Stimulated activated CD4-positive, alpha-beta T cell treated with anti-CD3 and anti-CD28 coated beads, Interleukin-2, amount 100 ng/mL, for 48 hours (primary cell): ENCODE measurements at regions not wholly inside any gene's neighbourhood (a gene's known extent, or its start where the extent isn't known, plus 50 kb on each side); places are given as distances from the start of the nearest gene placed in this dataset.

Source experiments
- DNase-seq, 2 donors: peaks; one replicate each; pipeline ENCODE4 v3.0.0-alpha.2; 2020

- no peak for DNase-seq
Measured at GRCh38 chr20:16947479-16947878, 199.3 kb downstream of the OTOR start.

GRCh38 chr20:16951876-16952275 is 203.7 kb downstream of the OTOR start:
- no peak for DNase-seq

GRCh38 chr20:16952965-16953364 is 204.8 kb downstream of the OTOR start:
- DNase-seq, result no peak

- DNase-seq, result no peak
Measured at GRCh38 chr20:16953858-16954257, 205.7 kb downstream of the OTOR start.

DNA sequence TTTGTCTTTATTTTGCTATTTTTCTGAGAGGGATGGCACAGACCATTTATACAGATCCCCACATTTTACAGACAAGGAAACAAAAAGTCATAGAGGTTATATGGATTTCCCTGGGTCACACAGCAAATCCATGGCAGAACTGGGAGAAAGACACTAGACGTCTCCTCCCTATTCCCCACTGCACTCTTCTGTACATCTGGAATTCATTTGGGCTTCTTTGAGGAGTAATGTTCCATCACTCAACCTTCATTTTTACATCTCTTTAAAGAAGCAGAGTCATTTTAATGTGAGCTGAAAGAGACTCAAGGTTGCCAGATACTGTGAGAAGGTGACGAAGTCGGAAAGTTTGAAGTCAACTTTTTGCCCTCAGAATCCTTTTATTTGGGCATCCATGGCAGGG is 207.3 kb downstream of the OTOR start:
- DNase-seq, result no peak

GRCh38 chr20:16955971-16956370 is 207.8 kb downstream of the OTOR start:
- DNase-seq, result no peak

DNA sequence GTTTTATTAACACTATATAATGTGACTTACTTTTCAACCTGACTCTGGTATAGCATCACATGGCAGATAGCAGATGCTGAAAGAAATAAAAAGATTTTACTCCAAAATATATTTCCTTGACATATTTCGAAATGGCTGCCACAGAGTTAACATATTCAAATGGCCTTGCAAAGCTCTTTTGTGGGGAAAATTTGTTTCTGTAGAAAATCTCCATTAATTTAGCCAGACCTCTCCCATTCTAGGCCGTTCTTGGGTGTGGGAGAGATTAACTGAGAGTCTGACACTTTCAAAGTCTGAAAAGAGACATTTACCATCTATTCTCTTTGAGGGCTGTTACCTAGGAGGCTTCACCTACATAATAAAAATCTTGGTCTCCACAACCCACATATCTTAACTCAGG is 217.2 kb downstream of the OTOR start:
- DNase-seq, result no peak

DNA sequence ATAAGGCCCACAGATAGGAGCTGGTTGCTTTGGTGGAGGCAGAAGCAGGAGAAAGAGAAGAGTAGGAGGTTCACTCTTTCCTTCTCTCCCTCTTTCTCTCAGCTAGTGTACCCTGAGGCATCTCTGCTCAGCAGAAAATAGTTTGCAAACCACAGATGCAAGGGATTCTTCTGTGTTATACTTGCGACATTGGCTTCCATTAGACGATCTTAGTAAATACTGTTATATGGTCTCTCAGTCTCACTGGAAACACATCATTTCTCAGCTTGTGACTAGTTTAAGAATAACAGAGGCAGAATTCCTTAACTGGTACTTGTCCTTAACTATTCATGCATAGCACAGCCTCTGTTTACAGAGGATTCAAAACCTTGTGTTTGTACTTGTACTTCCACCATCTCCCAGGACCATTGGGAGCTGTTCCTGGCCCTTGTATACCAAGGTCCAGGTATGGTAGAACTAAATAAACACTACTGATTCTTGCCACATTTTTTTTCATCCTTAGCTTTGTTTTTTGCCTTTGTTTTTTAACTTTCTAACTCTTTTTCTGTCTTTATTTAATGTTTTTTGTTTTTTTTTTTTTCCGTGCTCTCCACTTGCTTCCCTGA is 218.2 kb downstream of the OTOR start:
- no peak for DNase-seq

DNA sequence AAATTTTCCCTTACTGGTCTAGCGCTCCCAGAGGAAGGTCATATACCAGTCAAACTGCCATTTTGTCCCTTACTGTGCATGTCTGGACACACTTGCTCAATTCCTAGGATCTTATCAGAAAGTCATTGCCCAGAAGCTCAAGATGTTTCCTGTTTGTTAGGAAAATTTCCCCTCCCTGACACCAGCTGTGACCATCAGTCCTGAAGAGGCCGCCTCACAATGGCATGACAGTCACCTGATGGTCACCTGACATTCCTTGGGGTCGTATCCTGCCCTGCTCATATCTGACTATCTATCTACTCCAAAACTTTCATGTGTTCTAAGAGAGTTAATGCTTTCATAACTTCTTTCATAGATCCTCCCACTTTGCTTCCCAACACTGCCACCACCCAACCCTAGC is 219.9 kb downstream of the OTOR start:
- DNase-seq, result no peak

DNA sequence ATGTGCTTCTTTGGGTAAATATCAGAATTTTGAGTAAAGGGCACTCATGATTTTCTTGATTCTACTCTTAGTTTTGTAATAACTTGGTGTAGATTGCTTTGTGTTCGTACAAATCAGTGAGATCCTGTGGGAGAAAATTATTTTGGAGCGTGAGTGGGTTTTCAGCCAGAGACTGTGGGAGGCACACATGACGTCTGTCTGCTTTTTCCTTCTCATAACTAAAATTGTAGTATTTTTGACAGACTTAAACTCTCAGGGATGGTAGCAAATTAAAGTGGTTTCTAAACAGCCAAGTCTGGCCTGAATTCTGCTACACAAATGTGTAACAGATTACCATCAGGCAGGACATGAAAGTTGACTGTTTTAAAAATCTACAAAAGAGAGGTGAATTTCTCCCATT is 222.6 kb downstream of the OTOR start:
- no peak for DNase-seq

GRCh38 chr20:16974080-16974854 is 226.1 kb downstream of the OTOR start:
- DNase-seq, result no peak

- no peak for DNase-seq
Measured at GRCh38 chr20:16974855-16975162, 226.7 kb downstream of the OTOR start.

DNA sequence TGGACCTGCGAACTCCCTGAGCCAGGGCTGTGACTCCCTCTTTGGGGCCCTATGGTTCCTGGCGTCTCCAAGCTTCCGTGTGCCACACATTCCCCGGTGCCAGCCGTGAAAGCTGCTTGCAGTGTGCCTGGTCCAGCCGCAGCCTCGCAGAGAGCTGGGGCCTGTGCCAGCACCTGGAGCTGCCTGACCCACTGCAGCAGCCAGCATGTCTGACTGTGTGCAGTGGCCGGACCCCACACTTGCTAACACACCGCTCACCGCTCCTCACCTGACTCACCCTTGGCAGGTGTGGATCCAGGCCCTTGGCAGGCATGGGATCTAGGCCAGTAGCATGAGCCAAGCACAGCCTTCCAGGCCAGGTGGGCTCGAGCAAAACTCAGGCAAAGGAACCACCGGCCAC is 227.5 kb downstream of the OTOR start:
- no peak for DNase-seq

GRCh38 chr20:16978497-16978896 is 230.3 kb downstream of the OTOR start:
- no peak for DNase-seq

- DNase-seq, result no peak
Measured at GRCh38 chr20:16982091-16982726, 234.1 kb downstream of the OTOR start.

DNA sequence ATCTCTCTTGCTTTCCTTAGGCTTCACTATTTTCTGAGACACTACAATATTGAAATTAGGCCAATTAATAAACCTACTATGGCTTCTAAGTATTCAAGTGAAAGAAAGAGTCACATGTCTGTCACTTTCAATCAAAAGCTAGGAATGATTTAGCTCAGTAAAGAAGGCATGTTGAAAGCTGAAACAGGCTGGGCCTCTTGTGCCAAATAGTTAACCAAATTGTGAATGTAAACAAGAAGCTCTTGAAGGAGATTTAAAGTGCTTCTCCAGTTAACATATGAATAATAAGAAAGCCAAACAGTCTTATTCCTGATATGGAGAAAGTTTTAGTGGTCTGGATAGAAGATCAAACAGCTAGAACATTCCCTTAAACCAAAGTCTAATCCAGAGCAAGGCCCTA is 236.3 kb downstream of the OTOR start:
- DNase-seq, result no peak

DNA sequence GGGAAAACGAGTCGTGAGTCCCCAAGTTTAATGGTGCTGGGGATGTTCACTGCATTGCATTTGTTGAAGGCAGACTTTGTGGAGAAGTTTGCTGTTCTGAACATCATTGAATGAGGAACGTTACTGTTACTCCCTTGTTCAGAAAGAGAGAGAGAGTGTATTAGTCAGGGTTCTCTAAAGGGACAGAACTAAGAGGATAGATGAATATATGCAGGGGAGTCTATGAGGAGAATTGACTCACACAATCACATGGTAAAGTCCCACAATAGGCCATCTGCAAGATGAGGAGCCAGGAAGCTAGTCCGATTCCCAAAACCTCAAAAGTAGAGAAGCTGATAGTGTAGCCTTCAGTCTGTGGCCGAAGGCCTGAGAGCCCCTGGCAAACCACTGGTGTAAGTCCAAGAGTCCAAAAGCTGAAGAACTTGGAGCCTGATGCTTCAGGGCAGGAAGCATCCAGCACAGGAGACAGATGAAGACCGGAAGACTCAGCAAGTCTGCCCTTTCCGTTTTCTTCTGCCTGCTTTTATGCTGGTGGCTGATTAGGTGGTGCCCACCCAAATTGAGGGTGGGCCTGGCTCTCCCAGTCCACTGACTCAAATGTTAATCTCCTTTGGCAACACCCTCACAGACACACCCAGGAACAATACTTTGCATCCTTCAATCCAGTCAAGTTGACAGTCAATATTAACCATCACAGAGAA is 223.5 kb upstream of the PCSK2 start:
- no peak for DNase-seq

DNA sequence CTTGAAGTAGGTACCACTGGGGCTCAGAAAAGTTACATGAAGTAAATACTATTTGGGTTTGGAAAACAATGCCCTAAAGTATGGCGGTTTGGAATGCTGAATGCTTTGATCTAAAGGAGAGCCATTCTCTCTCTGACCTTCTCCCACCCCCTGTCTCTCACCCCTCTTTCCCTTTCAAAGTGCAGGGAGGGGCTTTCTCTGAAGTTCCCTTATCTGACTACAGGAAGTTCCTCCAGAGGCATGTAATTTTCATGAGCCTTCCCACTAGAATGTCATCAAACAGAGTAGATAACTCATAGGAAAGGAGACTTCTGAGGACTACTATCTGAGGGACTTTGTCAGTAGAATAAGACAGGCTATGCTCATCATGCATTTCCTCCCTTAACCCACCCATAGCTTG is 216.7 kb upstream of the PCSK2 start:
- DNase-seq, result no peak

- DNase-seq, result no peak
Measured at GRCh38 chr20:17012546-17013226, 214.2 kb upstream of the PCSK2 start.

GRCh38 chr20:17014217-17014616 is 212.6 kb upstream of the PCSK2 start:
- no peak for DNase-seq

DNA sequence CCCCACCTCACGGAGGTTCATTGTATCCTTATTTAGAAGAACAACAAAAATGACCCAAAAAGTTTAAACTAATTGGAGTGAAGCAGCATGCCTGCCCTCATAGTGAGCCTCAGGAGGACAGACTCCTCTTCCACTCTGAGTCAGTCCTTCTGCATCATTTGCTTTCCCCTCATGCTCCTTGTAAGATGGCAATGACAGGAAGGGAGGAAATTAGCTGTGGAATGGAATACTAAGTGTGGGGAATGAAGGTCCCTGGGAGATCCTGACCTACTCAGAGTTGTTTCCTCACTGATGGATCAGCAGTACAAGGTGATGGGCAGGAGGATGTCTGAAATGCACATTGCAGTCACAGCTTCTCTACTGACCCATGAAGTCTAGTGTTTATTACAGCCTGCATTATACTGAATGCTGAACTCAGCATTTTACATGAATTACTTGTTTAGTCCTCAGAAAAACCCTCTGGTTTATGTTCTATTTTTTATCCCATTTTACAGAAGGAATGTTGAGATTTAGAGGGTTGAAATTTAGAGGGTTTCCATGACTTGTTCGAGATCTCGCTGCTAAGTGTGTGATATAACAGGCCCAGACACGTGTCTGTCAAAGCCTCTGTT is 212.0 kb upstream of the PCSK2 start:
- DNase-seq, result no peak

GRCh38 chr20:17017232-17017631 is 209.6 kb upstream of the PCSK2 start:
- DNase-seq, result no peak

DNA sequence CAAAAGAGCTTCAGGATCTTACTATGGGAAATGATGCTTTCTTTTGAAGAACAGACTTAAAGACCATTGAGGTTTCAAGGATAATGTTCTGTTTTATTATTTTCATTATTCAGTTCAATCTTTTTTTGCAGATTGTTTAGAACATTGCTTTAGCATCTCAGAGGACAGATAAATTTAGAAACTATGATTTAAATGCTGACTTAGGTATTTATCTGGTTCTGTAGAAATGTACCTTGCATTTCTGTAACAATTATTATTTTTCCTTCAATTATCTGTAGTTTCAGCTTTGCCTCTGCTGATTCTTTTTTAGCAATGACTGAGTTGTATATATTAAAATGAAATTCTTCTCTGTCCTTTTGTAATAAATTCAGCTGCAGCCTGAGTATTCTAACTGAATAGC is 205.4 kb upstream of the PCSK2 start:
- DNase-seq, result no peak
